SK-N-SH (cell line): ENCODE measurements at regions not wholly inside any gene's neighbourhood (a gene's known extent, or its start where the extent isn't known, plus 50 kb on each side); places are given as distances from the start of the nearest gene placed in this dataset.
A peak's percentile ranks its signal among the peaks of the same experiment; 100 is the strongest.

Experiments used
- CTCF ChIA-PET: fragments of 300-600, 350-600 bp; formaldehyde crosslinking; extraction: SDS; loops from one replicate; lab custom pipeline; 2021; lab: Yijun Ruan, JAX
- POLR2A ChIA-PET: fragments of 350-600 bp; sonication (Branson Sonifier 250); formaldehyde crosslinking; extraction: SDS; loops from one replicate; lab custom pipeline; 2020; ENCODE audit warnings: antibody characterized with exemption, inconsistent platforms; lab: Yijun Ruan, JAX
- DNase-seq: peaks from one replicate; pipeline ENCODE4 v3.0.0; 2012
- H2AFZ ChIP-seq: fragments of 200-600 bp; sonication (generic); 2 replicates; pipeline ENCODE4 v1.8.1; 2016; ENCODE audit warnings: antibody characterized with exemption, mild to moderate bottlenecking, low read depth
- H3F3A ChIP-seq: fragments of 200-600 bp; sonication (generic); replicated peaks from 2 replicates; pipeline ENCODE3; 2016; ENCODE audit warnings: antibody characterized with exemption, mild to moderate bottlenecking; ENCODE audit not compliant: insufficient read depth
- H3K27ac ChIP-seq, 2 experiments: fragments of 200-500 bp in 1 of 2; fragments of 200-600 bp in 1 of 2; sonication (Bioruptor generic) in 1 of 2; sonication (generic), shearing (Covaris generic) in 1 of 2; 2 replicates each; pipeline versions ENCODE4 v1.5.1 to v1.6.1; 2014 to 2016; ENCODE audit warnings: low read depth in 2 of 2, inconsistent platforms in 1 of 2, low read length in 1 of 2, mild to moderate bottlenecking in 1 of 2, mixed read lengths in 1 of 2
- H3K27me3 ChIP-seq: fragments of 200-600 bp; sonication (generic), shearing (Covaris generic); 2 replicates; pipeline ENCODE4 v1.6.1; 2016; ENCODE audit warnings: mixed run types; ENCODE audit not compliant: insufficient read depth
- H3K36me3 ChIP-seq, 2 experiments: fragments of 200-500 bp in 1 of 2; fragments of 200-600 bp in 1 of 2; sonication (Bioruptor generic) in 1 of 2; sonication (generic) in 1 of 2; replicated peaks in 1 of 2; 2 replicates each; pipeline versions ENCODE3 to v1.5.1; 2014 to 2016; ENCODE audit warnings: low read length in 1 of 2, mild to moderate bottlenecking in 1 of 2; ENCODE audit not compliant: insufficient read depth in 2 of 2, control insufficient read depth in 1 of 2
- H3K4me1 ChIP-seq, 2 experiments: fragments of 200-500 bp in 1 of 2; fragments of 200-600 bp in 1 of 2; sonication (Bioruptor generic) in 1 of 2; sonication (generic), shearing (Covaris generic) in 1 of 2; 2 replicates each; pipeline versions ENCODE4 v1.5.1 to v1.6.1; 2014 to 2016; ENCODE audit warnings: low read depth in 1 of 2, low read length in 1 of 2, mixed run types in 1 of 2; ENCODE audit not compliant: insufficient read depth in 2 of 2, control insufficient read depth in 1 of 2
- H3K4me2 ChIP-seq: fragments of 200-600 bp; sonication (generic), shearing (Covaris generic); 2 replicates; pipeline ENCODE4 v1.6.1; 2017; ENCODE audit warnings: mixed run types
- H3K4me3 ChIP-seq, 2 experiments: fragments of 200-500 bp in 1 of 2; fragments of 200-600 bp in 1 of 2; sonication (Bioruptor generic) in 1 of 2; sonication (generic), shearing (Covaris generic) in 1 of 2; 2 replicates each; pipeline versions ENCODE4 v1.5.1 to v1.8.1; 2014 to 2016; ENCODE audit warnings: low read depth in 2 of 2, inconsistent platforms in 1 of 2, low read length in 1 of 2, mild to moderate bottlenecking in 1 of 2, mixed read lengths in 1 of 2, moderate library complexity in 1 of 2
- H3K79me2 ChIP-seq: fragments of 200-600 bp; sonication (generic); 2 replicates; pipeline ENCODE4 v1.8.1; 2017; ENCODE audit warnings: mild to moderate bottlenecking; ENCODE audit not compliant: insufficient read depth
- H3K9ac ChIP-seq: fragments of 200-600 bp; sonication (generic); 2 replicates; pipeline ENCODE4 v1.6.1; 2017; ENCODE audit warnings: mixed run types
- H3K9me2 ChIP-seq: fragments of 200-600 bp; sonication (generic); 2 replicates; pipeline ENCODE4 v1.6.1; 2017; ENCODE audit warnings: mixed run types
- H3K9me3 ChIP-seq: fragments of 200-600 bp; sonication (generic); 2 replicates; pipeline ENCODE4 v1.6.1; 2017; ENCODE audit warnings: mixed run types, mild to moderate bottlenecking, moderate library complexity
- H4K20me1 ChIP-seq: fragments of 200-600 bp; sonication (generic); 2 replicates; pipeline ENCODE4 v1.6.1; 2017; ENCODE audit warnings: mild to moderate bottlenecking, mixed run types; ENCODE audit not compliant: insufficient read depth
- ELF1 ChIP-seq: IDR thresholded peaks from 2 replicates; pipeline ENCODE4 v1.4.0; 2012
- EP300 ChIP-seq, 2 experiments: IDR thresholded peaks; 2 replicates each; pipeline versions ENCODE4 v1.4.0 to v1.6.1; 2012; ENCODE audit warnings: borderline replicate concordance in 1 of 2, low read depth in 1 of 2, low read length in 1 of 2
- EZH2phosphoT487 ChIP-seq: fragments of 200-600 bp; sonication (generic); IDR thresholded peaks from 2 replicates; pipeline ENCODE4 v1.6.1; 2017; ENCODE audit warnings: low read depth, mixed run types, mild to moderate bottlenecking, antibody characterized with exemption, moderate library complexity, borderline replicate concordance
- FOSL2 ChIP-seq: IDR thresholded peaks from 2 replicates; pipeline ENCODE4 v1.4.0; 2012; ENCODE audit warnings: low read depth, mild to moderate bottlenecking, moderate library complexity, borderline replicate concordance
- FOXJ3 ChIP-seq: sonication (generic); formaldehyde crosslinking; IDR thresholded peaks from 2 replicates; pipeline ENCODE4 v1.5.1; 2020; ENCODE audit warnings: mild to moderate bottlenecking, missing genetic modification reagents
- GABPA ChIP-seq: IDR thresholded peaks from 2 replicates; pipeline ENCODE4 v1.4.0; 2012; ENCODE audit warnings: low read depth, mild to moderate bottlenecking
- GATA2 ChIP-seq: sonication (generic); formaldehyde crosslinking; IDR thresholded peaks from 2 replicates; pipeline ENCODE4 v1.5.0; 2020; ENCODE audit warnings: mild to moderate bottlenecking, missing genetic modification reagents
- POLR2AphosphoS5 ChIP-seq: IDR thresholded peaks from 2 replicates; pipeline ENCODE4 v1.6.1; 2012; ENCODE audit warnings: low read depth, low read length
- RCOR1 ChIP-seq: fragments of 150-350 bp; IDR thresholded peaks from 2 replicates; pipeline ENCODE4 v1.6.1; 2017; ENCODE audit warnings: antibody characterized with exemption, low read length
- RFX5 ChIP-seq: IDR thresholded peaks from 2 replicates; pipeline ENCODE4 v1.6.1; 2012; ENCODE audit warnings: mild to moderate bottlenecking, improper control_type of control experiment, low read length
- TCF12 ChIP-seq: IDR thresholded peaks from 2 replicates; pipeline ENCODE4 v1.4.0; 2012
- WGBS: methylation state at CpG from one replicate; pipeline ENCODE4 v1.1.6; 2017; ENCODE audit warnings: low lambda C conversion rate; 5-methylcytosine and 5-hydroxymethylcytosine counted together

DNA sequence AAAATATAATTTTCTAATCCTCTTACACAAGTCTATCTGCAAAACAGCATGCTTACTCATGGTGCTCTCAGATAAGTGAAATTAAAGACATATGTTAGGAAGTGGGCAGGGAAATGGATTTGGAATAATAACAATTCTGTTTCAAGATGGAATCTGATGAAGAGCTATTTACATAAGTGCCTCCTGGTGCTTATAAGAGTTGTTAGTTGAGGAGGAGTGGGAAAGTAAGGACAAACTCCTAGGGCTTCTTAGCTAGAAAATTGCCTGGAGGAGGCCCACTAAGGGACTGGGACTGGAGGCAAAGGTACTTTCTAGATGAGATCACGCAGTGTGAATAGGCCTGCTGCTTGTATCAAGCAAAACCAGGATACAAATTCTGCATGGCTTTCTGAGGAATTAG is 939.8 kb downstream of the GLUD2 start:
- TF ChIP-seq TCF12 (0 out of 2 replicates have a peak, but pooled peaks have one; percentile 9), EZH2phosphoT487 (no peak), EP300 (IDR thresholded peaks at IDR 0.05; ENCODE audit: borderline replicate concordance in 1 of 2, low read depth in 1 of 2, low read length in 1 of 2) (peak in 1 of 2 experiments; percentile 54; a peak in 1 of 4 replicates), GATA2 (CRISPR knock-in tag) (0 out of 2 replicates have a peak, but pooled peaks have one; percentile 11)
- Histone ChIP-seq H3K9me3 (no peaks in the 10 kb centered on the region), H3K27ac (peak overlapping the region in 1 of 2 experiments; percentile 72; a peak in 2 of 4 replicates), H3K79me2 (no peaks in the 10 kb centered on the region), H3K27me3 (no peaks in the 10 kb centered on the region), H3K4me2 (no peak overlapping the region), H3K36me3 (no peaks in the 10 kb centered on the region), H4K20me1 (no peaks in the 10 kb centered on the region), H3K9me2 (no peaks in the 10 kb centered on the region), H3K9ac (no peak overlapping the region), H3K4me1 (no peaks in the 10 kb centered on the region), H2AFZ (no peak overlapping the region), H3F3A (no peaks in the 10 kb centered on the region), H3K4me3 (no peak overlapping the region)
- POLR2A ChIA-PET: no interaction called here
- 11% methylated on average over 1 of the region's 1 CpG for WGBS
- CTCF ChIA-PET: no interaction called here
- peak; percentile 1 for DNase-seq

DNA sequence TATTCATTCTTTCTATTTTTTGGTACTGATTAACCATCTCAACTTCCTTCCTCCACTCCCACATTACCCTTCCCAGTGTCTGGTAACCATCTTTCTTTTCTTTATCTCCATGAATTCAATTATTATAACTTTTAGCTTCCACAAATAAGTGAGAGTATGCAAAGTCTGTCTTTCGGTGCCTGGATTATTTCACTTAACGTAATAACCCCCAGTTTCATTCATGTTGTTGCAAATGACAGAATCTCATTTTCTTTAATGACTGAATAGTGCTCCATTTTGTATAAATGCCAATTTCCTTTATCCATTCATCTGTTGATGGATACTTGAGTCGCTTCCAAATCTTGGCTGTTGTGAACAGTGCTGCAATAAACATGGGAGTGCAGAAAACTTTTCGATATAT is 940.4 kb downstream of the GLUD2 start:
- no peaks in the 10 kb centered on the region for H3K9me2 ChIP-seq
- no peaks in the 10 kb centered on the region for H3K79me2 ChIP-seq
- H3K27ac ChIP-seq: peak overlapping the region in 1 of 2 experiments; percentile 72; a peak in 1 of 4 replicates
- H3K27me3 ChIP-seq: no peaks in the 10 kb centered on the region
- DNase-seq: no peak
- no peak for TF ChIP-seq RFX5
- TF ChIP-seq RCOR1: no peak
- 0 out of 4 replicates have a peak, but pooled peaks of 1 of the 2 experiments have one; percentile 27 for TF ChIP-seq EP300 (IDR thresholded peaks at IDR 0.05; ENCODE audit: borderline replicate concordance in 1 of 2, low read depth in 1 of 2, low read length in 1 of 2)
- TF ChIP-seq ELF1: no peak
- TF ChIP-seq GABPA: no peak
- no peak for TF ChIP-seq POLR2AphosphoS5
- TF ChIP-seq TCF12: peak; percentile 8; the same call in 1 of the 2 replicates
- no peak overlapping the region for H3K9ac ChIP-seq
- H4K20me1 ChIP-seq: no peaks in the 10 kb centered on the region
- ChIA-PET POLR2A (no interaction called here), CTCF (no interaction called here)
- H3K4me3 ChIP-seq: no peak overlapping the region
- H3K4me2 ChIP-seq: no peak overlapping the region
- no peaks in the 10 kb centered on the region for H3K9me3 ChIP-seq
- no peaks in the 10 kb centered on the region for H3K4me1 ChIP-seq
- H2AFZ ChIP-seq: no peak overlapping the region
- no peaks in the 10 kb centered on the region for H3F3A ChIP-seq
- no peaks in the 10 kb centered on the region for H3K36me3 ChIP-seq
- 5% methylated on average over 4 of the region's 4 CpGs for WGBS

GRCh38 chrX:122004127-122004526 is 956.7 kb downstream of the GLUD2 start:
- no peaks in the 10 kb centered on the region for H3K79me2 ChIP-seq
- ChIA-PET CTCF (no interaction called here), POLR2A (no interaction called here)
- no peaks in the 10 kb centered on the region for H3K9me2 ChIP-seq
- no peak overlapping the region for H3K27ac ChIP-seq
- no peak for DNase-seq
- no peaks in the 10 kb centered on the region for H3K4me1 ChIP-seq
- WGBS: 26% methylated on average over 5 of the region's 10 CpGs
- H3K9me3 ChIP-seq: no peaks in the 10 kb centered on the region
- H2AFZ ChIP-seq: no peak overlapping the region
- no peaks in the 10 kb centered on the region for H3K36me3 ChIP-seq
- no peak overlapping the region for H3K4me2 ChIP-seq
- no peak overlapping the region for H3K9ac ChIP-seq
- H4K20me1 ChIP-seq: no peaks in the 10 kb centered on the region
- no peaks in the 10 kb centered on the region for H3F3A ChIP-seq
- H3K4me3 ChIP-seq: no peak overlapping the region
- TF ChIP-seq FOXJ3 (no peak), FOSL2 (no peak)
- no peaks in the 10 kb centered on the region for H3K27me3 ChIP-seq
